ENCODE measurements at regions not wholly inside any gene's neighbourhood (a gene's known extent, or its start where the extent isn't known, plus 50 kb on each side); places are given as distances from the start of the nearest gene placed in this dataset.

DNA sequence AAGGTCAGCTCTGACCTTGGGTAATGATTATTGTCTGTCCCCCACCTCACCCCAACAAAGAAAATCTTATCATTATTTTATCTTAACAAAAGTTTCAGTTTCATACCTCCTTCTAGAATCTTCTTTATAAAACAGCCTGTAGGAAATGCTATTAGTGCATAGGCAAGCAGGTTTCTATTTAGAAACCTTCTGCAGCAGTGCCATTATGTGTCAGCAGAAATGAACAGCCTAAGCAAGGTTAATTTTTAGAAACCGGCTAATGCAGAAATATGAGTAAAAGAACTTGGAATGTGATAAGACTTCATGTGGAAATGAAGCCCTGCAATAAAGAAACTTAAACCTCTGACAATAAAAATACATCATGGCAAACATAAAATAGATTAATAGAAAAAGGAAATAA, 814.4 kb downstream of the FSCB start:
- Histone ChIP-seq H3K27me3 (ENCODE audit: control insufficient read depth, insufficient read depth, low read length) (no peaks in the 10 kb centered on the region), H3K36me3 (ENCODE audit: control insufficient read depth, insufficient read depth, low read length) (no peaks in the 10 kb centered on the region), H3K4me3 (ENCODE audit: low read depth, low read length) (no peak overlapping the region)
- FAIRE-seq (no peak), DNase-seq (ENCODE audit: low read depth) (no peak)
- TF ChIP-seq CTCF (IDR thresholded peaks at IDR 0.05; ENCODE audit: insufficient read depth, low read length, severe bottlenecking), result no peak

DNA sequence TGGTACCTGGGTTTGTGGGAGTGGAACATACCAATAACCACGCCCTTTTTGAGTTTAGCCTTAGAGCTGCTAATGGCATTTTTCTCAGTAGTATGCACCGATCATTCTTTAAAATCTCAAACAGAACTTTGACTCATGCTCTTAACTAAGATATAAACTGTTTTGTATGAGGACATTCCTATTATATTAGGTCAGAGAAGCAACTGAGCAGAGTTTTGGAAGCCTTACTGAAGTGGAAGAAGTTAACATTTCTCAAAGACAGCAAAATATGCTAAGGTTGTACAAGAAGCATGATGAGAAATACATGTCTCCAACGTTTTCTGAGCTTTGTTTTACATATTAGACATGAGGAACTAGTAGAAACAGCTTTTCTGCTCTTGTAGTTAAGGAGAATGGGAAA, 819.2 kb downstream of the FSCB start:
- DNase-seq (ENCODE audit: low read depth) (peak; percentile 40), FAIRE-seq (peak; percentile 64)
- Histone ChIP-seq H3K4me3 (ENCODE audit: low read depth, low read length) (no peak overlapping the region), H3K27me3 (ENCODE audit: control insufficient read depth, insufficient read depth, low read length) (no peaks in the 10 kb centered on the region), H3K36me3 (ENCODE audit: control insufficient read depth, insufficient read depth, low read length) (no peaks in the 10 kb centered on the region)
- no peak for TF ChIP-seq CTCF (IDR thresholded peaks at IDR 0.05; ENCODE audit: insufficient read depth, low read length, severe bottlenecking)

- no peak for TF ChIP-seq CTCF (IDR thresholded peaks at IDR 0.05; ENCODE audit: insufficient read depth, low read length, severe bottlenecking)
Observed at GRCh38 chr14:43677581-43677980, 829.5 kb downstream of the FSCB start.

GRCh38 chr14:43674273-43674672, 832.8 kb downstream of the FSCB start:
- Histone ChIP-seq H3K36me3 (ENCODE audit: control insufficient read depth, insufficient read depth, low read length) (no peaks in the 10 kb centered on the region), H3K4me3 (ENCODE audit: low read depth, low read length) (no peak overlapping the region), H3K27me3 (ENCODE audit: control insufficient read depth, insufficient read depth, low read length) (no peaks in the 10 kb centered on the region)
- FAIRE-seq (no peak), DNase-seq (ENCODE audit: low read depth) (no peak)
- no peak for TF ChIP-seq CTCF (IDR thresholded peaks at IDR 0.05; ENCODE audit: insufficient read depth, low read length, severe bottlenecking)

More at GRCh38 chr14:43677581-43677980, 829.5 kb downstream of the FSCB start:
- DNase-seq (ENCODE audit: low read depth) (no peak), FAIRE-seq (no peak)
- Histone ChIP-seq H3K36me3 (ENCODE audit: control insufficient read depth, insufficient read depth, low read length) (no peaks in the 10 kb centered on the region), H3K4me3 (ENCODE audit: low read depth, low read length) (no peak overlapping the region), H3K27me3 (ENCODE audit: control insufficient read depth, insufficient read depth, low read length) (no peaks in the 10 kb centered on the region)

DNA sequence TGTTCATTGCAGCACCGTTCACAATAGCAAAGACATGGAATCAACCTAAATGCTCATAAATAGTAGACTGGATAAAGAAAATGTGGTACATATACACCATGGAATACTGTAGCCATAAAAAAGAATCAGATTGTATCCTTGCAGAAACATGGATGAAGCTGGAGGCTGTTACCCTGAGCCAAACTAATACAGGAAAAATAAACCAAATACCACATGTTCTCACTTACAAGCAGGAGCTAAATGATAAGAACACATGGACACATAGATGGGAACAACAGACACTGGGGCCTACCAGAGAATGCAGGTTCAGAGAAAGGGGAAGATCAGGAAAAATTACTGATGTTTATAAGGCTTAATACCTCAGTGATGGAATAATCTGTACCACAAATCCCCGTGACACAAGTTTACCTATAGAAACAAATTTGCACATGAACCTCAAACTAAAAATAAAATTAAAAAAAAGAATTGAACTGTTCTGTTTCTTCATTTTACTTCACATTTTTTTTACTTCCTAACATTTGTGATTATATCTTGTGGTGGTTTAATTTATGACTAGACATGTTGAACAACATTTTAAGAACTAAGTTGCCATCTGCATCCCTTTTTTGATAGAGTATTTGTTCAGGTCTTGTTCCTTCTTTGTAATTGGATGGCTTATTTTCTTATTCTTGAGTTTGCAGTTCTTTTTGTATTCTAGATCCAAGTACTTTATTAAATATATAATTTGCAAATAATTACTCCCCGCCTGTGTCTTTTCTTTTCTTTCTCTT, 835.2 kb downstream of the FSCB start:
- no peaks in the 10 kb centered on the region for H3K36me3 ChIP-seq (ENCODE audit: control insufficient read depth, insufficient read depth, low read length)
- no peak for FAIRE-seq

More for the DNA sequence above, 835.2 kb downstream of the FSCB start:
- Histone ChIP-seq H3K4me3 (ENCODE audit: low read depth, low read length) (no peak overlapping the region), H3K27me3 (ENCODE audit: control insufficient read depth, insufficient read depth, low read length) (no peaks in the 10 kb centered on the region)
- DNase-seq (ENCODE audit: low read depth), result no peak
- TF ChIP-seq CTCF (IDR thresholded peaks at IDR 0.05; ENCODE audit: insufficient read depth, low read length, severe bottlenecking), result no peak
